GM12878 (cell line): ENCODE measurements at regions not wholly inside any gene's neighbourhood (a gene's known extent, or its start where the extent isn't known, plus 50 kb on each side); places are given as distances from the start of the nearest gene placed in this dataset.

Experiments used
- ATAC-seq: fragments of 200-7000 bp; cut with Tn5 transposase; 3 replicates; pipeline ENCODE4 v1.9.1; 2020; ENCODE audit warnings: mild to moderate bottlenecking, moderate library complexity
- BruUV-seq: library from RNA; stranded (reverse); fragments of 400-500 nt; replicated peaks from 2 replicates; lab custom pipeline; 2021; lab: Mats Ljungman, UMichigan
- CTCF ChIA-PET: fragments of 300-600 bp; sonication (Branson Sonifier 250); formaldehyde crosslinking; extraction: SDS; loops from one replicate; lab custom pipeline; 2021; ENCODE audit warnings: inconsistent platforms; lab: Yijun Ruan, JAX
- POLR2A ChIA-PET: fragments of 350-600 bp; formaldehyde crosslinking; extraction: SDS; loops from one replicate; lab custom pipeline; 2021; ENCODE audit warnings: inconsistent platforms; lab: Charles Lee
- RAD21 ChIA-PET: fragments of 300-600 bp; sonication (Branson Sonifier 250); formaldehyde crosslinking; loops from one replicate; lab custom pipeline; 2023; ENCODE audit warnings: antibody characterized with exemption; ENCODE audit not compliant: unreplicated experiment; lab: Charles Lee
- SMC1A ChIA-PET: fragments of 300-600 bp; sonication (Branson Sonifier 250); formaldehyde crosslinking; loops from one replicate; lab custom pipeline; 2023; ENCODE audit not compliant: unreplicated experiment, uncharacterized antibody; lab: Charles Lee
- DNase-seq: peaks from one replicate; pipeline ENCODE4 v3.0.0-alpha.2; 2011; ENCODE audit warnings: low read depth, low spot score
- FAIRE-seq: peaks from 3 replicates; lab custom pipeline; 2011; peaks lifted over from hg19 to GRCh38; lab: Jason Lieb, UNC
- H2AFZ ChIP-seq: 2 replicates; pipeline ENCODE4 v1.6.0; 2011; ENCODE audit warnings: low read depth, low read length, control low read depth; ENCODE audit not compliant: control insufficient read depth
- H3K27ac ChIP-seq: 2 replicates; pipeline ENCODE4 v1.5.1; 2011; ENCODE audit warnings: control low read depth; ENCODE audit not compliant: control insufficient read depth, insufficient read depth
- H3K27me3 ChIP-seq, 2 experiments: replicated peaks in 1 of 2; 2 replicates each; pipeline versions ENCODE4 v1.6.0 to v1.6.1; 2011; ENCODE audit warnings: low read length in 1 of 2; ENCODE audit not compliant: control insufficient read depth in 2 of 2, insufficient read depth in 2 of 2
- H3K36me3 ChIP-seq, 2 experiments: 2 replicates each; pipeline ENCODE4 v1.5.1; 2011; ENCODE audit warnings: low read length in 1 of 2; ENCODE audit not compliant: control insufficient read depth in 2 of 2, insufficient read depth in 2 of 2
- H3K4me1 ChIP-seq: 2 replicates; pipeline ENCODE4 v1.6.1; 2011; ENCODE audit warnings: mild to moderate bottlenecking, low read length, moderate library complexity, mixed read lengths; ENCODE audit not compliant: control insufficient read depth, insufficient read depth
- H3K4me2 ChIP-seq: 2 replicates; pipeline ENCODE4 v1.6.0; 2011; ENCODE audit warnings: control low read depth; ENCODE audit not compliant: control insufficient read depth, insufficient read depth
- H3K4me3 ChIP-seq: fragments of 200-600 bp; sonication (generic); 2 replicates; pipeline ENCODE4 v1.5.1; 2016
- H3K79me2 ChIP-seq: 2 replicates; pipeline ENCODE4 v1.6.0; 2011; ENCODE audit warnings: low read length; ENCODE audit not compliant: control insufficient read depth, insufficient read depth
- H3K9ac ChIP-seq: 2 replicates; pipeline ENCODE4 v1.8.0; 2011; ENCODE audit warnings: low read length, control low read depth, mixed read lengths; ENCODE audit not compliant: control insufficient read depth, insufficient read depth
- H3K9me3 ChIP-seq: replicated peaks from 3 replicates; pipeline ENCODE4 v1.5.1; 2011; ENCODE audit warnings: mild to moderate bottlenecking, low read length; ENCODE audit not compliant: control insufficient read depth, insufficient read depth
- H4K20me1 ChIP-seq: 2 replicates; pipeline ENCODE4 v1.6.0; 2011; ENCODE audit not compliant: control insufficient read depth, insufficient read depth
- BACH1 ChIP-seq: fragments of 450-650 bp; IDR thresholded peaks from 2 replicates; pipeline ENCODE4 v1.6.1; 2017; ENCODE audit warnings: mild to moderate bottlenecking, borderline replicate concordance
- BHLHE40 ChIP-seq, 2 experiments: fragments of 450-650 bp in 1 of 2; IDR thresholded peaks; 2 replicates each; pipeline ENCODE4 v1.6.1; 2011 to 2017; ENCODE audit warnings: low read depth in 2 of 2, borderline replicate concordance in 1 of 2, improper control_type of control experiment in 1 of 2, low read length in 1 of 2, mild to moderate bottlenecking in 1 of 2
- BMI1 ChIP-seq: fragments of 450-650 bp; IDR thresholded peaks from 2 replicates; pipeline ENCODE4 v1.6.1; 2016; ENCODE audit warnings: mild to moderate bottlenecking, moderate library complexity, borderline replicate concordance
- CUX1 ChIP-seq: IDR thresholded peaks from 2 replicates; pipeline ENCODE4 v1.6.1; 2012; ENCODE audit warnings: improper control_type of control experiment, low read depth, low read length; ENCODE audit not compliant: insufficient replicate concordance
- IKZF1 ChIP-seq: fragments of 450-650 bp; conservative IDR thresholded peaks from 2 replicates; pipeline ENCODE4 v1.6.1; 2017; ENCODE audit warnings: antibody characterized with exemption, mild to moderate bottlenecking
- MAX ChIP-seq: IDR thresholded peaks from 2 replicates; pipeline ENCODE4 v1.6.1; 2012; ENCODE audit warnings: low read depth, low read length, improper control_type of control experiment
- MTA3 ChIP-seq: IDR thresholded peaks from 2 replicates; pipeline ENCODE4 v1.6.1; 2012; ENCODE audit warnings: low read length, inconsistent platforms, borderline replicate concordance
- NFYA ChIP-seq: IDR thresholded peaks from 2 replicates; pipeline ENCODE4 v1.6.1; 2011; ENCODE audit warnings: low read depth, mild to moderate bottlenecking, low read length, improper control_type of control experiment, borderline replicate concordance
- NFYB ChIP-seq: IDR thresholded peaks from 2 replicates; pipeline ENCODE4 v1.6.1; 2011; ENCODE audit warnings: low read depth, mild to moderate bottlenecking, low read length, improper control_type of control experiment, moderate library complexity; ENCODE audit not compliant: insufficient read depth
- RAD51 ChIP-seq: fragments of 450-650 bp; IDR thresholded peaks from 2 replicates; pipeline ENCODE4 v1.6.1; 2016; ENCODE audit warnings: moderate library complexity, mild to moderate bottlenecking, inconsistent platforms
- SMC3 ChIP-seq: IDR thresholded peaks from 2 replicates; pipeline ENCODE4 v1.6.1; 2011; ENCODE audit warnings: low read length, improper control_type of control experiment, borderline replicate concordance
- WRNIP1 ChIP-seq: IDR thresholded peaks from 2 replicates; pipeline ENCODE4 v1.6.1; 2011; ENCODE audit warnings: low read depth, low read length, improper control_type of control experiment, borderline replicate concordance
- ZNF207 ChIP-seq: fragments of 450-650 bp; IDR thresholded peaks from 2 replicates; pipeline ENCODE4 v1.6.1; 2014; ENCODE audit warnings: antibody characterized with exemption, mild to moderate bottlenecking, borderline replicate concordance
- WGBS: methylation state at CpG from one replicate; pipeline ENCODE4 v1.1.6; 2016; ENCODE audit warnings: low lambda C conversion rate; ENCODE audit not compliant: insufficient replicate concordance, insufficient coverage; ENCODE audit errors: missing lambda C conversion rate; 5-methylcytosine and 5-hydroxymethylcytosine counted together
- in situ Hi-C: fragments of 300-500 bp; cut with MboI; formaldehyde crosslinking; loops from 9 replicates; pipeline ENCODE4 v1.14.3; 2018; ENCODE audit warnings: mixed read lengths
- intact Hi-C: fragments of 100-400 bp; cut with micrococcal nuclease; formaldehyde crosslinking; loops from one replicate; pipeline ENCODE4 v1.14.2; 2022; ENCODE audit not compliant: unreplicated experiment
- TF ChIP-seq, protein P1 (sequence below): fragments of 450-650 bp; IDR thresholded peaks from 2 replicates; pipeline ENCODE4 v1.6.1; 2014; ENCODE audit warnings: mild to moderate bottlenecking
- TF ChIP-seq, protein P2 (sequence below): IDR thresholded peaks from 2 replicates; pipeline ENCODE4 v1.6.1; 2011; ENCODE audit warnings: mild to moderate bottlenecking, low read depth, low read length, moderate library complexity; ENCODE audit not compliant: insufficient replicate concordance

DNA sequence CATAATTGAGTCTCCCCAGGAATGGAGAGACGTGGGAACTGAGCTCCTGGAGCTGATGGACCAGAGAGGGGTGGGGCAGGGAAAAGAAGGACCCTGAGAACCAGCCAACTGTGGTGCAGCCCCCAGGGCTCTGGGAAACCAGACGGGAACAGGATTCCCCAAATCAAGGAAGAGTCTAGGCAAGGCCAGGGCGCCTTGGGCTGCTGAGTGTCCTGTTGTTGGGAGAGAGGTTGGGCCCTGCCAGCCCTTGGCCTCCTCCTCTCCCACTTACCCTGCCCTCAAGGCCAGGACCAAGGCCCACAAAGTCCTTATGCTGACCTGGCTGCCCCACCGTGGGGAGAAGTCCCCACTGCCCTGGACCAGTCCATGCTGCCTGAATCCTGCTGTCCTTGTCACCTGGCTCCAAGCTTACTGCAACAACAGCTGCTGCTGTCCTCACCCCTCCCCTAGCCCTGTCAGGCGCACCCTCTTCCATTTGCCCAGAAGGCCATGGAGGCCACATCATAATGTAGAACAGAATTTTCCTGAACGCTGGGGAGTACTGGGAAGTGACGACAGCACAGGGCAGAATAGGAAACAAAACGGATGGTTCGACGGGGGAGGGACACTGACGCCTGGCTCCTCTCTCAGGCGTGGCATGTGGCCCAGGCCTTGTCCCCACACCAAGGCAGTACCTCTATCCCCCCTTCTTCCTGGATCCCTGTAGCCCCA is 132.9 kb upstream of the ZMIZ1 start:
- no TSS peak for BruUV-seq
- H3K4me2 ChIP-seq, result no peak overlapping the region
- in situ Hi-C loops (no loop called here), intact Hi-C loops (no loop called here)
- H3K9ac ChIP-seq, result no peak overlapping the region
- H3K79me2 ChIP-seq, result no peaks in the 10 kb centered on the region
- no peak for DNase-seq
- ATAC-seq, result no peak
- ChIA-PET POLR2A (no interaction called here), RAD21 (interaction anchor here (2.1 kb wide), 1 partner anchor 259 kb away, joined by 5 read pairs; no protein-coding TSS in a partner anchor), CTCF (interaction anchor here (0.7 to 1.0 kb wide), 2 partner anchors 44 to 302 kb away, joined by 3 to 4 read pairs; no protein-coding TSS in a partner anchor), SMC1A (interaction anchor here (0.7 to 1.5 kb wide), 3 partner anchors 8 to 300 kb away, joined by 3 read pairs; no protein-coding TSS in a partner anchor)
- H3K4me1 ChIP-seq, result no peaks in the 10 kb centered on the region
- H4K20me1 ChIP-seq, result no peaks in the 10 kb centered on the region
- no peak for TF ChIP-seq SMC3
- TF ChIP-seq, protein P1, sequence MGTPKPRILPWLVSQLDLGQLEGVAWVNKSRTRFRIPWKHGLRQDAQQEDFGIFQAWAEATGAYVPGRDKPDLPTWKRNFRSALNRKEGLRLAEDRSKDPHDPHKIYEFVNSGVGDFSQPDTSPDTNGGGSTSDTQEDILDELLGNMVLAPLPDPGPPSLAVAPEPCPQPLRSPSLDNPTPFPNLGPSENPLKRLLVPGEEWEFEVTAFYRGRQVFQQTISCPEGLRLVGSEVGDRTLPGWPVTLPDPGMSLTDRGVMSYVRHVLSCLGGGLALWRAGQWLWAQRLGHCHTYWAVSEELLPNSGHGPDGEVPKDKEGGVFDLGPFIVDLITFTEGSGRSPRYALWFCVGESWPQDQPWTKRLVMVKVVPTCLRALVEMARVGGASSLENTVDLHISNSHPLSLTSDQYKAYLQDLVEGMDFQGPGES, result no peak
- no peak for TF ChIP-seq ZNF207
- TF ChIP-seq NFYB, result no peak
- TF ChIP-seq, protein P2, sequence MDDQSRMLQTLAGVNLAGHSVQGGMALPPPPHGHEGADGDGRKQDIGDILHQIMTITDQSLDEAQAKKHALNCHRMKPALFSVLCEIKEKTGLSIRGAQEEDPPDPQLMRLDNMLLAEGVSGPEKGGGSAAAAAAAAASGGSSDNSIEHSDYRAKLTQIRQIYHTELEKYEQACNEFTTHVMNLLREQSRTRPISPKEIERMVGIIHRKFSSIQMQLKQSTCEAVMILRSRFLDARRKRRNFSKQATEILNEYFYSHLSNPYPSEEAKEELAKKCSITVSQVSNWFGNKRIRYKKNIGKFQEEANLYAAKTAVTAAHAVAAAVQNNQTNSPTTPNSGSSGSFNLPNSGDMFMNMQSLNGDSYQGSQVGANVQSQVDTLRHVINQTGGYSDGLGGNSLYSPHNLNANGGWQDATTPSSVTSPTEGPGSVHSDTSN, result no peak
- TF ChIP-seq BACH1, result no peak
- no peak for TF ChIP-seq BHLHE40 (IDR thresholded peaks at IDR 0.05; ENCODE audit: borderline replicate concordance in 1 of 2, low read depth in 2 of 2, low read length in 1 of 2)
- TF ChIP-seq MAX, result no peak
- TF ChIP-seq NFYA, result no peak
- TF ChIP-seq MTA3, result no peak
- TF ChIP-seq CUX1, result no peak
- TF ChIP-seq RAD51, result no peak
- no peak for TF ChIP-seq IKZF1
- no peak for TF ChIP-seq WRNIP1
- TF ChIP-seq BMI1, result no peak
- 35% methylated on average over 12 of the region's 12 CpGs for WGBS
- H3K27ac ChIP-seq, result no peak overlapping the region
- no peak overlapping the region for H3K4me3 ChIP-seq
- FAIRE-seq, result no peak
- peaks cover 2 to 3% of the 10 kb centered on the region in 2 experiments; a peak in 3 of 4 replicates for H3K27me3 ChIP-seq
- H2AFZ ChIP-seq, result no peak overlapping the region
- no peaks in the 10 kb centered on the region for H3K9me3 ChIP-seq
- H3K36me3 ChIP-seq, result no peaks in the 10 kb centered on the region
